A549 (cell line): ENCODE measurements at regions not wholly inside any gene's neighbourhood (a gene's known extent, or its start where the extent isn't known, plus 50 kb on each side); places are given as distances from the start of the nearest gene placed in this dataset.

Experiments used
- CEBPB ChIP-seq, 2 experiments: fragments of >200 bp in 1 of 2; sonication (Bioruptor Twin) in 1 of 2; formaldehyde crosslinking in 1 of 2; IDR thresholded peaks; 2 replicates each; pipeline ENCODE4 v1.6.1; 2012 to 2016
- CTCF ChIP-seq: fragments of >200 bp; sonication (Bioruptor Twin); formaldehyde crosslinking; IDR thresholded peaks from 3 replicates; pipeline ENCODE4 v1.5.1; 2016
- ELK1 ChIP-seq: fragments of 150-350 bp; IDR thresholded peaks from 2 replicates; pipeline ENCODE4 v1.6.1; 2014; ENCODE audit warnings: low read depth, mild to moderate bottlenecking, low read length
- GATA3 ChIP-seq: IDR thresholded peaks from 2 replicates; pipeline ENCODE4 v1.6.1; 2012; ENCODE audit warnings: borderline replicate concordance
- HDAC2 ChIP-seq: fragments of 200-600 bp; sonication (generic); IDR thresholded peaks from 2 replicates; pipeline ENCODE4 v1.6.1; 2016
- PHF8 ChIP-seq: fragments of 200-600 bp; sonication (generic); IDR thresholded peaks from 2 replicates; pipeline ENCODE4 v1.6.1; 2016; ENCODE audit warnings: low read depth, mild to moderate bottlenecking, antibody characterized with exemption, moderate library complexity, borderline replicate concordance
- POLR2A ChIP-seq: IDR thresholded peaks from 2 replicates; pipeline ENCODE4 v1.6.1; 2012; ENCODE audit warnings: mild to moderate bottlenecking, low read length
- POLR2AphosphoS2 ChIP-seq: conservative IDR thresholded peaks from 2 replicates; pipeline ENCODE4 v1.6.1; 2012; ENCODE audit warnings: low read length, improper control_type of control experiment, inconsistent platforms
- REST ChIP-seq: fragments of 200-600 bp; sonication (generic); IDR thresholded peaks from 2 replicates; pipeline ENCODE4 v1.6.1; 2016; ENCODE audit warnings: antibody characterized with exemption, mild to moderate bottlenecking, moderate library complexity
- RFX5 ChIP-seq: fragments of 450-650 bp; IDR thresholded peaks from 2 replicates; pipeline ENCODE4 v1.7.1; 2014; ENCODE audit warnings: antibody characterized with exemption, mild to moderate bottlenecking, moderate library complexity

- TF ChIP-seq HDAC2 (no peak), POLR2AphosphoS2 (no peak), PHF8 (no peak), RFX5 (no peak), REST (no peak), CTCF (no peak), POLR2A (no peak), ELK1 (no peak), GATA3 (no peak), CEBPB (IDR thresholded peaks at IDR 0.05) (no peak)
Measured at GRCh38 chr11:119505861-119506260, 82.9 kb upstream of the THY1 start.
